BLaER1 treated with 17β-estradiol and CSF1 and Interleukin-3, amounts not matched to agents 10 nM and 100 nM (cell line): ENCODE measurements at regions not wholly inside any gene's neighbourhood (a gene's known extent, or its start where the extent isn't known, plus 50 kb on each side); places are given as distances from the start of the nearest gene placed in this dataset.
A peak's percentile ranks its signal among the peaks of the same experiment; 100 is the strongest.

Source experiments
- H3K27ac ChIP-seq, 11 experiments: shearing (Covaris generic); formaldehyde crosslinking; 2 replicates each; pipeline ENCODE4 v1.8.1; 2022
- H3K27me3 ChIP-seq, 11 experiments: shearing (Covaris generic); formaldehyde crosslinking; 2 replicates each; pipeline ENCODE4 v1.8.1; 2022
- H3K36me3 ChIP-seq, 11 experiments: shearing (Covaris generic); formaldehyde crosslinking; 2 replicates each; pipeline ENCODE4 v1.8.1; 2022
- H3K4me1 ChIP-seq, 10 experiments: shearing (Covaris generic); formaldehyde crosslinking; 2 replicates each; pipeline ENCODE4 v1.8.1; 2022
- H3K4me2 ChIP-seq, 11 experiments: shearing (Covaris generic); formaldehyde crosslinking; 2 replicates each; pipeline ENCODE4 v1.8.1; 2022
- H3K4me3 ChIP-seq, 10 experiments: shearing (Covaris generic); formaldehyde crosslinking; 2 replicates each; pipeline ENCODE4 v1.8.1; 2022
- H3K9ac ChIP-seq, 11 experiments: shearing (Covaris generic); formaldehyde crosslinking; 2 replicates each; pipeline ENCODE4 v1.8.1; 2022
- H3K9me3 ChIP-seq, 11 experiments: shearing (Covaris generic); formaldehyde crosslinking; replicated peaks in 1 of 11; 2 replicates each; pipeline ENCODE4 v1.8.1; 2022
- H4K20me1 ChIP-seq, 11 experiments: shearing (Covaris generic); formaldehyde crosslinking; 2 replicates each; pipeline ENCODE4 v1.8.1; 2022
- Cebpa-rat ChIP-seq, 11 experiments: shearing (Covaris generic); IDR thresholded peaks; 2 replicates each; pipeline ENCODE4 v1.8.1; 2022

DNA sequence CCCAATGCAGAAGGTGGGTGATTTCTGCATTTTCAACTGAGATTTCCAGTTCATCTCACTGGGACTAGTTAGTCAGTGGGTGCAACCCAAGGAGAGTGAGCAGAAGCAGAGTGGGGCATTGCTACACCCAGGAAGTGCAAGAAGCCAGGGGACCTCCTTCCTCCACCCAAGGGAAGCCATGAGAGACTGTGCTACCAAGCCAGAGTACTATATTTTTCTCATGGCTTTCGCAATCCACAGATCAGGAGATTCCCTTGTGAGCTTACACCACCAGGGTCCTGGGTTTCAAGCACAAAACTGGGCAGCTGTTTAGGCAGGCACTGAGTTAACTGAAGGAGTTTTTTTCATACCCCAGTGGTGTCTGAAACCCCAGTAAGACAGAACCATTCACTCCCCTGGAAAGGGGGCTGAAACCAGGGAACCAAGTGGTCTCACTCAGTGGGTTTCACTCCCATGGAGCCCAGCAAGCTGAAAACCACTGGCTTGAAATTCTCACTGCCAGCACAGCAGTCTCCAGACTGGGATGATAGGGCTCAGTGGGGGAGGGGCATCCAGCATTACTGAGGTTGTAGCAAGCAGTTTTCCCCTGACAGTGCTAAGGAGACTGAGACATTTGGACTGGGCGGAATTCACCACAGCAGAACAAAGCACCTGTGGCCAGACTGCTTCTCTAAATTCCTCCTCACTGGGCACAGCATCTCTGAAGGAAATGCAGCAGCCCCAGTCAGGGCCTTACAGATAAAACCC, 903.4 kb downstream of the TECRL start:
- TF ChIP-seq Cebpa-rat (IDR thresholded peaks at IDR 0.05) = peak in 8 of 11 experiments; percentile 13 to 55 (median 33); a peak in 6 of 22 replicates
- H3K9ac ChIP-seq = no peak overlapping the region; a peak in 2 of 22 replicates
- H3K4me2 ChIP-seq = peak overlapping the region in 10 of 11 experiments; percentile 0 to 60 (median 30); a peak in 13 of 22 replicates
- H3K36me3 ChIP-seq = no peaks in the 10 kb centered on the region
- no peaks in the 10 kb centered on the region for H4K20me1 ChIP-seq
- no peaks in the 10 kb centered on the region for H3K27me3 ChIP-seq
- no peak overlapping the region for H3K4me3 ChIP-seq
- peak overlapping the region in 8 of 11 experiments; percentile 16 to 48 (median 26); a peak in 10 of 22 replicates for H3K27ac ChIP-seq
- peaks cover 0 to 13% (median 10%) of the 10 kb centered on the region in 10 experiments; a peak in 14 of 20 replicates for H3K4me1 ChIP-seq
- H3K9me3 ChIP-seq = 0 out of 22 replicates have a peak, but pooled peaks cover 0 to 8% (median 0%) of the 10 kb centered on the region in 11 experiments

DNA sequence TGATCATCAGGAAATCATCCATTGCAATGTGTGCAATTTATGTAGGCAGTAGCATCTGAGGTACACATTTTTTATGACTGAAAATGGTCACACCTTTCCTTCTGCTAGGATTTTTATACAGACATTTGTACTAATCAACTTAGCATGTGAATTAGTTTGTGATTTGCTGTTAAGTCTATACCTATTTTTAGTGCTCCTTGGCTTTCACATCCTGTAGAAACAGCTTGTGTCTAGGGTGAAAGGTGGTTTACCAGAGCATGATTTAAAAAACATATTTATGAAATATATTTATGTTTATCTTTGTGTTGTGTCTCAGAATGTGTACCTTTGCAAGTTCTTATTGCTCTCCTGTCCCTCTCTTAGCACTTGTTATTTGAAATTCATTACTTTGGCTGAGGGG, 916.0 kb downstream of the TECRL start:
- H3K4me2 ChIP-seq = peak overlapping the region; percentile 10 to 62 (median 41); a peak in 19 of 22 replicates
- H3K4me3 ChIP-seq = no peak overlapping the region
- H3K9me3 ChIP-seq = no peaks in the 10 kb centered on the region
- TF ChIP-seq Cebpa-rat (IDR thresholded peaks at IDR 0.05) = no peak
- no peak overlapping the region for H3K27ac ChIP-seq
- peaks cover 13 to 19% (median 18%) of the 10 kb centered on the region in 10 experiments for H3K4me1 ChIP-seq
- H3K9ac ChIP-seq = no peak overlapping the region
- no peaks in the 10 kb centered on the region for H3K36me3 ChIP-seq
- no peaks in the 10 kb centered on the region for H4K20me1 ChIP-seq
- H3K27me3 ChIP-seq = no peaks in the 10 kb centered on the region

DNA sequence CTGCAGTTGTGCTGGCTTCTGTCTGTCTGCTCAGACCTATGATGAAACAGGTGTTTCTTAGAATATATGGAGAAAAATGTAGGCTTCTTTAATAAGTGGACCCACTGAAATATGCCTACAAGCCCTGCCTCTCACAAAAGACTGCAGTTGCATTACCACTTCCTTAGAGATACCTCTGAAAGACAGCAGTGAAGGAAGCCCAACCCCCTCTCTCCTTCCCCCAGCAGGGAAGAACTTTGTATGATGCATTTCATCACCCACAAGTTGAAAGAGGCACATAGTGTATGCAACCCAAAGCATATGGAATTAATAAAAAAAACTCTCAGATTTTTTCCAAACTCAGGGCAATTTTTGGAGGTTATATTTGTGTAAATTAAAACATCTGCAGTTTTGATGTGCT, 916.7 kb downstream of the TECRL start:
- Histone ChIP-seq H3K27me3 (no peaks in the 10 kb centered on the region), H4K20me1 (no peaks in the 10 kb centered on the region), H3K4me1 (peaks cover 13 to 19% (median 18%) of the 10 kb centered on the region in 10 experiments), H3K9me3 (no peaks in the 10 kb centered on the region), H3K9ac (no peak overlapping the region), H3K27ac (peak overlapping the region in 1 of 11 experiments; percentile 11; a peak in 1 of 22 replicates), H3K4me3 (no peak overlapping the region), H3K4me2 (peak overlapping the region in 9 of 11 experiments; percentile 19 to 62 (median 50); a peak in 18 of 22 replicates), H3K36me3 (no peaks in the 10 kb centered on the region)
- TF ChIP-seq Cebpa-rat (IDR thresholded peaks at IDR 0.05) = no peak

DNA sequence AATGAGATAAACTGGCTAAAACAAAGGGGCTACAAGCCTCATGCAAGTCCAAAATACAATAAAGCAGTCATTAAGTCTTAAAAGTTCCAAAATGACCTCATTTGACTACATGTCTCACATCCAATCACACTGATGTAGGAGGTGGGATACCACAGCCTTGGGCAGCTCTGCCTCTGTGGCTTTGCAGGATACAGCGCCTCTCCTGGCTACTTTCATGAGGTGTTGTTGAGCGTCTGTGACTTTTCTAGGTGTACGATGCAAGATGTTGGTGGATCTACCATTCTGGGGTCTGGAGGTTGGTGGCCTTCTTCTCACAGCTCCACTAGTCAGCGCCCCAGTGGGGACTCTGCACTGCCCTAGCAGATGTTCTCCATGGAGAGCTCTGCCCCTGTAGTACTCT, 944.9 kb downstream of the TECRL start:
- H3K27me3 ChIP-seq = no peaks in the 10 kb centered on the region
- peak overlapping the region in 1 of 11 experiments; percentile 46; a peak in 1 of 22 replicates for H3K4me2 ChIP-seq
- no peaks in the 10 kb centered on the region for H4K20me1 ChIP-seq
- peaks cover 0 to 33% (median 2%) of the 10 kb centered on the region in 10 experiments; a peak in 5 of 20 replicates for H3K4me1 ChIP-seq
- H3K27ac ChIP-seq = no peak overlapping the region
- H3K9ac ChIP-seq = no peak overlapping the region
- H3K36me3 ChIP-seq = no peaks in the 10 kb centered on the region
- no peak for TF ChIP-seq Cebpa-rat (IDR thresholded peaks at IDR 0.05)
- H3K9me3 ChIP-seq = 0 out of 22 replicates have a peak, but pooled peaks cover 0 to 13% (median 0%) of the 10 kb centered on the region in 11 experiments
- no peak overlapping the region for H3K4me3 ChIP-seq

DNA sequence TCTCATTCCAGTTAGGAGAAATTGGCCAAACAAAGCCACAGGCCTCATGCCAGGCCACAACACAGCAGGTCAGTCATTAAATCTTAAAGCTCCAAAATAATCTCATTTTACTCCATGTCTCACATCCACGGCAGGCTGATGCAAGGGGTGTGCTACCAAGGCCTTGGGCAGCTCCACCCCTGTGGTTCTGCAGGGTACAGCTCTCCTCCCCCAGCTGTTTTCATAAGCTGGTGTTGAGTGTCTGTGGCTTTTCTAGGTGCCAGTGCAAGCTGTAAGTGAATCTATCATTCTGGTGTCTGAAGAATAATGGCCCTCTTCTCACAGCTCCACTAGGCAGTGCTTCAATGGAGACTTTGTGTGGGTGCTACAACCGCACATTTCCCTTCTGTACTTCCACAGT, 949.2 kb downstream of the TECRL start:
- Histone ChIP-seq H3K9ac (no peak overlapping the region), H3K9me3 (0 out of 22 replicates have a peak, but pooled peaks cover 0 to 8% (median 0%) of the 10 kb centered on the region in 11 experiments), H3K27ac (peak overlapping the region in 4 of 11 experiments; percentile 6 to 64 (median 26); a peak in 5 of 22 replicates), H3K4me2 (peak overlapping the region in 3 of 11 experiments; percentile 18 to 67 (median 51); a peak in 5 of 22 replicates), H3K4me1 (peaks cover 0 to 30% (median 2%) of the 10 kb centered on the region in 10 experiments; a peak in 5 of 20 replicates), H3K27me3 (no peaks in the 10 kb centered on the region), H3K4me3 (no peak overlapping the region), H4K20me1 (no peaks in the 10 kb centered on the region), H3K36me3 (no peaks in the 10 kb centered on the region)
- no peak for TF ChIP-seq Cebpa-rat (IDR thresholded peaks at IDR 0.05)

DNA sequence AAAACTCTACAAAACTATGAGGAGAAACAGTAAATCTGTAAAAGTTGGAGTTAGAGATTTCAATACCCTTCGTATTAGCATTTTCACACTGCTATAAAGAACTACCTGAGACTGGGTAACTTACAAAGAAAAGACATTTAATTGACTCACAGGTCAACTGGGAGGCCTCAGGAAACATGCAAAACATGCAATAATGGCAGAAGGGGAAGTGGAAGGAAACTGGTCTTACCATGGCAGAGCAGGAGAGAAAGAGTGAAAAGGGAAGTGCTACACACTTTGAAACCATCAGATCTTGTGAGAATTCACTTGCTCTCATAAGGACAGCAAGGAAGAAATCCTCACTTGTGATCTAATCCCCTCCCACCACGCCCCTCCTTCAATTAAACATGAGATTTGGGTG, 949.9 kb downstream of the TECRL start:
- 0 out of 22 replicates have a peak, but pooled peaks cover 0 to 8% (median 0%) of the 10 kb centered on the region in 11 experiments for H3K9me3 ChIP-seq
- H3K36me3 ChIP-seq = no peaks in the 10 kb centered on the region
- no peaks in the 10 kb centered on the region for H3K27me3 ChIP-seq
- peak overlapping the region in 4 of 11 experiments; percentile 0 to 67 (median 34); a peak in 3 of 22 replicates for H3K4me2 ChIP-seq
- H3K9ac ChIP-seq = no peak overlapping the region
- no peak overlapping the region for H3K4me3 ChIP-seq
- H3K27ac ChIP-seq = peak overlapping the region in 5 of 11 experiments; percentile 6 to 64 (median 27); a peak in 6 of 22 replicates
- no peak for TF ChIP-seq Cebpa-rat (IDR thresholded peaks at IDR 0.05)
- peaks cover 0 to 22% (median 2%) of the 10 kb centered on the region in 10 experiments; a peak in 5 of 20 replicates for H3K4me1 ChIP-seq
- H4K20me1 ChIP-seq = no peaks in the 10 kb centered on the region

DNA sequence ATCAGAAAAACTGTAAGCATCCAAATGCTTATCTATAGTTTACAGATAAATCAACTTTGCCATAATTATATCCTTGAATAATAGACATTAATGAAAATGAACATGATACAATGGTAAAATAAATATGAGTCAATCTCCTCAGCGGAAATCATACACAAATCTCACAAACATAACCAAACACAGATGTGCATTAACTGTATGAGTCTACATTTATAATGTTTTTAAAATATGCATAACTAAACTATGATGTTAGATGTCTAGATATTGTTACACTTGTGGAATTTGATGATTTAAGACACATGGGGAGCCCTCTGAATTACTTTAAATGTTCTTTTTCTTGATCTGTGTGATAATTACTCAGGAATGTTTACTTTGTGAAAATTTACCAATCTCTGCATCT, 951.2 kb downstream of the TECRL start:
- H3K27me3 ChIP-seq = no peaks in the 10 kb centered on the region
- no peaks in the 10 kb centered on the region for H4K20me1 ChIP-seq
- H3K36me3 ChIP-seq = no peaks in the 10 kb centered on the region
- H3K4me1 ChIP-seq = peaks cover 0 to 21% (median 2%) of the 10 kb centered on the region in 10 experiments; a peak in 5 of 20 replicates
- no peak overlapping the region for H3K27ac ChIP-seq
- H3K9me3 ChIP-seq = 0 out of 22 replicates have a peak, but pooled peaks cover 0 to 8% (median 0%) of the 10 kb centered on the region in 11 experiments
- no peak overlapping the region for H3K9ac ChIP-seq
- no peak for TF ChIP-seq Cebpa-rat (IDR thresholded peaks at IDR 0.05)
- no peak overlapping the region for H3K4me3 ChIP-seq
- no peak overlapping the region for H3K4me2 ChIP-seq

DNA sequence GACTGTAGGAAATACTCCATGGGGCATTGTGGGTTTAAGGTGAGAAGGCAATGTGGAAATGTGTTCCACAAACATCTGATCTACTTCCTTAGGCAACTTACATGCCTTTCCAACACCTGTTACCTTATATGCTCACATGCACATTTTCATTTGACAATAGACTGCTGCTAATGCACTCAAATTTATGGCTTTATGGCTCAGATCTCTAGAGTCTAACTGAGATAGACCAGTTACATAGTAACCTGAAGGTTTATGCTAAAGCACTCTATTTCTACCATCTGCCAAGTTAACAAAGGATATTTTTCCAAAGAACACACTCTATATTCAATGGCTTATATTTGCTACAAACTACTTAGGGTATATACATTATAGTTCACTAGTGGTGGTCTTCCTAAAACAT, 969.0 kb downstream of the TECRL start:
- H4K20me1 ChIP-seq = no peaks in the 10 kb centered on the region
- H3K4me1 ChIP-seq = no peaks in the 10 kb centered on the region
- H3K9ac ChIP-seq = no peak overlapping the region
- no peak overlapping the region for H3K27ac ChIP-seq
- H3K4me2 ChIP-seq = no peak overlapping the region
- no peak for TF ChIP-seq Cebpa-rat (IDR thresholded peaks at IDR 0.05)
- no peaks in the 10 kb centered on the region for H3K36me3 ChIP-seq
- H3K9me3 ChIP-seq = peaks cover 0 to 2% (median 0%) of the 10 kb centered on the region in 11 experiments; a peak in 1 of 22 replicates
- no peaks in the 10 kb centered on the region for H3K27me3 ChIP-seq
- H3K4me3 ChIP-seq = no peak overlapping the region

DNA sequence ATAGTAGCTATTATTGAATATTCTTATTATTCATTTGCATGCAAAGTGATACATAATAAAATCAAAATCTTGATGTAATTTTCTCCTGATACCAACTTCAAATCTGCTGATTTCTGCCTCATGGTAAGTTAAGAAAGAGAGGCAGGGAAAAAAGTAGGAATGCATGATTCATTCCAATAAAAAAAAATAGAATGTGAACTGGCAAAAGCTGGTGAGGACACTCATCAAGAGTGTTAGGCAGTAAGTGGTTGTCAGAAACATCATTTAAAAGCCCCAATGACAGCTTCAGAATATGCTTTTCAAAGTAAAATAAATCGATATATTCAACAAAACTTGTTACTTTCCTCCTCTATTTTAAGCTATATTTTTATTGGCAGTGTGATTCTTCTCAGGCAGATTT, 979.1 kb downstream of the TECRL start:
- H3K27ac ChIP-seq = no peak overlapping the region
- H3K4me2 ChIP-seq = no peak overlapping the region
- no peaks in the 10 kb centered on the region for H3K27me3 ChIP-seq
- no peak overlapping the region for H3K4me3 ChIP-seq
- TF ChIP-seq Cebpa-rat (IDR thresholded peaks at IDR 0.05) = no peak
- H3K4me1 ChIP-seq = no peaks in the 10 kb centered on the region
- H4K20me1 ChIP-seq = no peaks in the 10 kb centered on the region
- H3K36me3 ChIP-seq = no peaks in the 10 kb centered on the region
- no peak overlapping the region for H3K9ac ChIP-seq
- no peaks in the 10 kb centered on the region for H3K9me3 ChIP-seq
